ENCODE measurements at regions not wholly inside any gene's neighbourhood (a gene's known extent, or its start where the extent isn't known, plus 50 kb on each side); places are given as distances from the start of the nearest gene placed in this dataset.

DNA sequence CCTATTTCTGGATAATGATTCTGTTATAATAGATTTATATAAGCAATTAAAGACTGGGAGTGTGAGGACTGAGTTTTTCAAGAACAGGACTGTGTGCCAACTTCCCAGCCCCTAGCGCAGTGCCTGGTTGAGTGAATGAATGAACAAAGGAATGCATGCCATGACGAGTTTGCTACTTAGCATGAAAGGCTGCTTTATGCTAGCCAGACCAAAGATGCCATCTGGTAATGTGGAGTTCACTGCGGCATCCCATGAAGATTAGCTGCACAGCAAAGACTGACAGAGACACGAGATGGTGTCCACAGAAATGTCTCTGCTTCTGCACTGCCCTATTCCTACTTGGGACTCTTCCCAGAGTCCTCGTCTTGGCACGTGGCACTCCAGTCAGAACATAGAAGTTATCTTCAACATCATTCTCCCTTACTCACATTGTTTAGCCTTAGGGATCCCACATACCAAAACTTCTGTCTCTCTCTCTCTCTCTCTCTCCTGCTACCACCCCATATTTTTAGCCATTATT lies 283.9 kb upstream of the CTNNB1 start:
- no peaks in the 10 kb centered on the region for H3K9me3 Mint-ChIP-seq

DNA sequence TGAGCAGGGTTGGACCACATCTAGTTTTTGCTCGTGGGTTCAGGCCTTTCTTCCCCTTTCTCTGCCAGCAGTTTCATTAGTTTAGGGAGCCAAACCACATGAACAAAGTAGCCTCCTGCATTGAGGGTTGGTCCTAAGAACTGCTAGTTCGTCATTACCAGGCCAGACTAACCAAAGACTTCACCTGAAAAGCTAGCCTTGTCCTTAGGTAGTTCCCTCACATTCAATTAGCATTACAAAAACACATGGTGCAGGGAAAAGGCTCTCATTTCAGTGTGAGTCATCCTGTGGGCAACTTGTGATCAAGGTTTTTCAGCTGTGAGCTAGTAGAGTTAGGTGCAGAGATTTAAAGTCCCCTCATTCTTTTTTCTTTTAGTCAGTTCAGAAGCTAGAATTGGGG lies 279.3 kb upstream of the CTNNB1 start:
- peaks cover 9% of the 10 kb centered on the region for H3K9me3 Mint-ChIP-seq
- peaks cover 8% of the 10 kb centered on the region for H3K36me3 Mint-ChIP-seq
- H3K27ac Mint-ChIP-seq = no peak overlapping the region
- H3K4me1 Mint-ChIP-seq = peaks cover 5% of the 10 kb centered on the region
- TF ChIP-seq, protein P1, sequence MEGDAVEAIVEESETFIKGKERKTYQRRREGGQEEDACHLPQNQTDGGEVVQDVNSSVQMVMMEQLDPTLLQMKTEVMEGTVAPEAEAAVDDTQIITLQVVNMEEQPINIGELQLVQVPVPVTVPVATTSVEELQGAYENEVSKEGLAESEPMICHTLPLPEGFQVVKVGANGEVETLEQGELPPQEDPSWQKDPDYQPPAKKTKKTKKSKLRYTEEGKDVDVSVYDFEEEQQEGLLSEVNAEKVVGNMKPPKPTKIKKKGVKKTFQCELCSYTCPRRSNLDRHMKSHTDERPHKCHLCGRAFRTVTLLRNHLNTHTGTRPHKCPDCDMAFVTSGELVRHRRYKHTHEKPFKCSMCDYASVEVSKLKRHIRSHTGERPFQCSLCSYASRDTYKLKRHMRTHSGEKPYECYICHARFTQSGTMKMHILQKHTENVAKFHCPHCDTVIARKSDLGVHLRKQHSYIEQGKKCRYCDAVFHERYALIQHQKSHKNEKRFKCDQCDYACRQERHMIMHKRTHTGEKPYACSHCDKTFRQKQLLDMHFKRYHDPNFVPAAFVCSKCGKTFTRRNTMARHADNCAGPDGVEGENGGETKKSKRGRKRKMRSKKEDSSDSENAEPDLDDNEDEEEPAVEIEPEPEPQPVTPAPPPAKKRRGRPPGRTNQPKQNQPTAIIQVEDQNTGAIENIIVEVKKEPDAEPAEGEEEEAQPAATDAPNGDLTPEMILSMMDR (IDR thresholded peaks at IDR 0.05; ENCODE audit: unreplicated experiment) = no peak
- no peak overlapping the region for H3K4me3 Mint-ChIP-seq
- no peak for DNase-seq (ENCODE audit: low spot score in 2 of 2, unreplicated experiment in 2 of 2)
- H3K27me3 Mint-ChIP-seq (ENCODE audit: low read depth) = no peaks in the 10 kb centered on the region

More for the DNA sequence above, 283.9 kb upstream of the CTNNB1 start:
- no peak overlapping the region for H3K4me3 Mint-ChIP-seq
- peaks cover 7% of the 10 kb centered on the region for H3K36me3 Mint-ChIP-seq
- no peak overlapping the region for H3K27ac Mint-ChIP-seq
- TF ChIP-seq, protein P1 (IDR thresholded peaks at IDR 0.05; ENCODE audit: unreplicated experiment) = no peak
- H3K4me1 Mint-ChIP-seq = no peaks in the 10 kb centered on the region
- no peak for DNase-seq (ENCODE audit: low spot score in 2 of 2, unreplicated experiment in 2 of 2)
- no peaks in the 10 kb centered on the region for H3K27me3 Mint-ChIP-seq (ENCODE audit: low read depth)

DNA sequence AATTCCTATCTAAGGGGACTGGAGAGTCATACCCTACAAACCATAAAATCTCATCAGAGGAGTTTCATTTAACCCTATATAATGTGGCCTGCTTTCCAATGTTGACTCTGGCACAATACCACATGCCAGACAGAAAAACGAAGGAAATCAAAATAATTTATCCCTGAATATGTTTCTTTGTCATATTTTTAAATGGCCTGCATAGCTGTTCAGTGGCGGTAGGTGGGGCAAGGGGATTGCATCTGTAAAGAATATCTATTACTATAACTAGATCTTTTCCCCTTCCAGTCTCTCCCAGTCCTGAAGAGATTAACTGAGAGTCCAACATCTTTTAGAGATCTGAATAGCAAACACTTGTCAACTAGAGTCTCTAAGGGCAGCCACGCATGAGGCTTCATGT lies 278.1 kb upstream of the CTNNB1 start:
- H3K4me3 Mint-ChIP-seq = no peak overlapping the region
- H3K9me3 Mint-ChIP-seq = peaks cover 9% of the 10 kb centered on the region
- no peak for DNase-seq (ENCODE audit: low spot score in 2 of 2, unreplicated experiment in 2 of 2)
- peaks cover 7% of the 10 kb centered on the region for H3K36me3 Mint-ChIP-seq
- TF ChIP-seq, protein P1 (IDR thresholded peaks at IDR 0.05; ENCODE audit: unreplicated experiment) = no peak
- no peak overlapping the region for H3K27ac Mint-ChIP-seq
- H3K27me3 Mint-ChIP-seq (ENCODE audit: low read depth) = no peaks in the 10 kb centered on the region
- peaks cover 9% of the 10 kb centered on the region for H3K4me1 Mint-ChIP-seq

DNA sequence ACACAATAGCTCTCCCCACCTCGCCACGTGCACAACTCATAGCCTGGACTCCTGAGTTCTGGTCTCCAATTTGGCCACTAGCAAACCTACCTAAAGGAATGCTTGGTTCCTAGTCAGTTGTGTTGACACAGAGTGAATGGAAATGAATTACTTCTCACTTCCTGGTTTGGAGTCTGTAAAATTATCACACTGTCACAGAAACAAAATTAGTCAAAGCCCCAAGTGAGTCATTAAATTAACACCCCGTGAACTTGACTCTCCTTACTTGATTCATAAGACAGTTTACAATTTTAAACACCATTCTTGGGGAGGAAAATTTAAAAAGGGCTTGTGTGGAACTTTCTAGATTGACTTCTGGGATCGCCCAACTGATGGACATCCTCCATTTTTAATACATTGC lies 276.2 kb upstream of the CTNNB1 start:
- Mint-ChIP-seq H3K27ac (no peak overlapping the region), H3K4me3 (no peak overlapping the region), H3K27me3 (ENCODE audit: low read depth) (no peaks in the 10 kb centered on the region), H3K9me3 (peaks cover 9% of the 10 kb centered on the region), H3K4me1 (peaks cover 9% of the 10 kb centered on the region), H3K36me3 (peaks cover 7% of the 10 kb centered on the region)
- TF ChIP-seq, protein P1 (IDR thresholded peaks at IDR 0.05; ENCODE audit: unreplicated experiment) = no peak
- DNase-seq (ENCODE audit: low spot score in 2 of 2, unreplicated experiment in 2 of 2) = no peak

DNA sequence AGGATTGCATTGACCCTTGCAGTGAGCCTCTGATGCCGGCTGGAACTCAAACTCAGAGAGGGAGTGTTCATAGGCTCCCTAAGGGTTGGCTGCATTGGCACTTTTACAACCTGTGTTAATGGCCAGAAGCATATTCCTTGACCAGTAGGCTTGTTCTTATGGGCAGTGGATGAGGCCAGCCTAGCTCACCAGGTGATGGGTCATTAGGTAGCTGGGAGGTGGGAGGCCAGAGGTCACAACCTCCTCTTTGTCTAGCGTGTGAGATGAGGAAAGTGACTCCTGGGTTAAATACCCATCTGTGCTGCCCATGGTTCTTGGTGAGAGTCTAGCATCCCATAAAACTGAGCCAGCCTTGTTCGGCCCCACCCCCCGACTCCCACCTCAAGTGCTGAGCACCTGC lies 275.7 kb upstream of the CTNNB1 start:
- Mint-ChIP-seq H3K27ac (no peak overlapping the region), H3K27me3 (ENCODE audit: low read depth) (no peaks in the 10 kb centered on the region), H3K36me3 (peaks cover 7% of the 10 kb centered on the region), H3K9me3 (peaks cover 10% of the 10 kb centered on the region), H3K4me1 (peaks cover 9% of the 10 kb centered on the region), H3K4me3 (no peak overlapping the region)
- DNase-seq (ENCODE audit: low spot score in 2 of 2, unreplicated experiment in 2 of 2) = no peak
- TF ChIP-seq, protein P1 (IDR thresholded peaks at IDR 0.05; ENCODE audit: unreplicated experiment) = no peak
